Progenitor cell of endocrine pancreas (in vitro differentiated cells): ENCODE measurements at regions not wholly inside any gene's neighbourhood (a gene's known extent, or its start where the extent isn't known, plus 50 kb on each side); places are given as distances from the start of the nearest gene placed in this dataset.

Source experiments
- DNase-seq: peaks from one replicate; pipeline ENCODE4 v3.0.0; 2021; ENCODE audit warnings: low spot score; ENCODE audit not compliant: unreplicated experiment
- H3K27ac Mint-ChIP-seq: 2 replicates; pipeline ENCODE4 v1.8.0; 2021; ENCODE audit warnings: mild to moderate bottlenecking, moderate library complexity, mixed read lengths
- H3K27me3 Mint-ChIP-seq: 2 replicates; pipeline ENCODE4 v1.8.0; 2021; ENCODE audit warnings: mixed read lengths
- H3K36me3 Mint-ChIP-seq: 2 replicates; pipeline ENCODE4 v1.8.0; 2022; ENCODE audit warnings: mixed read lengths; ENCODE audit not compliant: insufficient read depth
- H3K4me1 Mint-ChIP-seq: 2 replicates; pipeline ENCODE4 v1.8.0; 2021; ENCODE audit warnings: low read depth, mixed read lengths
- H3K4me3 Mint-ChIP-seq: 2 replicates; pipeline ENCODE4 v1.8.0; 2021; ENCODE audit warnings: low read depth, mild to moderate bottlenecking, moderate library complexity, mixed read lengths
- H3K9me3 Mint-ChIP-seq: 2 replicates; pipeline ENCODE4 v1.8.0; 2021; ENCODE audit warnings: low read depth, mixed read lengths
- TF ChIP-seq, protein P1 (sequence below): fragments of 200-600 bp; sonication (generic); IDR thresholded peaks from one replicate; pipeline ENCODE4 v1.5.0; 2021; ENCODE audit warnings: antibody characterized with exemption, mild to moderate bottlenecking; ENCODE audit not compliant: unreplicated experiment

DNA sequence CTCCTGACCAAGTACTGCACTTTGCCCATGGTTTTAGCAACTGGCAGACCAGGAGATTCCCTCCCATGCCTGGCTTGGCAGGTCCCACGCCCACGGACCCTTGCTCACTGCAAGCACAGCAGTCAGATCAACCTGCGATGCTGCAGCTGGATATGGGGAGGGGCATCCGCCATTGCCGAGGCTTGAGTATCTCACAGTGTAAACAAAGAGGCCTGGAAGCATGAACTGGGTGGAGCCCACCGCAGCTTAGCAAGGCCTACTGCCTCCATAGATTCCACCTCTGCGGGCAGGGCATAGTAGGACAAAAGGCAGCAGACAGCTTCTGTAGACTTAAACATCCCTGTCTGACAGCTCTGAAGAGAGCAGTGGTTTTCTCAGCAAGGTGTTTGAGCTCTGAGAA, 479.8 kb downstream of the FUT8 start:
- H3K9me3 Mint-ChIP-seq = peaks cover 16% of the 10 kb centered on the region
- H3K4me1 Mint-ChIP-seq = no peaks in the 10 kb centered on the region
- H3K36me3 Mint-ChIP-seq = no peaks in the 10 kb centered on the region
- H3K4me3 Mint-ChIP-seq = no peak overlapping the region
- no peak for DNase-seq
- no peak overlapping the region for H3K27ac Mint-ChIP-seq
- TF ChIP-seq, protein P1, sequence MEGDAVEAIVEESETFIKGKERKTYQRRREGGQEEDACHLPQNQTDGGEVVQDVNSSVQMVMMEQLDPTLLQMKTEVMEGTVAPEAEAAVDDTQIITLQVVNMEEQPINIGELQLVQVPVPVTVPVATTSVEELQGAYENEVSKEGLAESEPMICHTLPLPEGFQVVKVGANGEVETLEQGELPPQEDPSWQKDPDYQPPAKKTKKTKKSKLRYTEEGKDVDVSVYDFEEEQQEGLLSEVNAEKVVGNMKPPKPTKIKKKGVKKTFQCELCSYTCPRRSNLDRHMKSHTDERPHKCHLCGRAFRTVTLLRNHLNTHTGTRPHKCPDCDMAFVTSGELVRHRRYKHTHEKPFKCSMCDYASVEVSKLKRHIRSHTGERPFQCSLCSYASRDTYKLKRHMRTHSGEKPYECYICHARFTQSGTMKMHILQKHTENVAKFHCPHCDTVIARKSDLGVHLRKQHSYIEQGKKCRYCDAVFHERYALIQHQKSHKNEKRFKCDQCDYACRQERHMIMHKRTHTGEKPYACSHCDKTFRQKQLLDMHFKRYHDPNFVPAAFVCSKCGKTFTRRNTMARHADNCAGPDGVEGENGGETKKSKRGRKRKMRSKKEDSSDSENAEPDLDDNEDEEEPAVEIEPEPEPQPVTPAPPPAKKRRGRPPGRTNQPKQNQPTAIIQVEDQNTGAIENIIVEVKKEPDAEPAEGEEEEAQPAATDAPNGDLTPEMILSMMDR = no peak
- no peaks in the 10 kb centered on the region for H3K27me3 Mint-ChIP-seq

DNA sequence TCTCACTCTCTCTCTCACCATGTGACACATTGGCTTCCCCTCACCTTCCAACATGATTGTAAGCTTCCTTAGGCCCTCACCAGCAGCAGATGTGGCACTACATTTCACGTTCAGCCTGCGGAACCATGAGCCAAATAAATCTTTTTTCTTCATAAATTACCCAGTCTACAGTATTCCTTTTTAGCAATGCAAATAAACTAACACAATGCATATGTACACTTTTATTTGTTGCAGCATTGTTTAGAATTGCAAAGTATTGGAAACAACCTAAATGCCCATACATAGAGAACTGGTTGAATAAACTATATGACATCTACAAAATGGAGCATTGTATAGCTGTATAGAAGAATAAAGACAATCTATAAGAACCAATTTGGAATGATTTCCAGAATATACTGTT, 487.6 kb downstream of the FUT8 start:
- Mint-ChIP-seq H3K9me3 (peaks cover 20% of the 10 kb centered on the region), H3K27ac (no peak overlapping the region), H3K4me3 (no peak overlapping the region)

DNA sequence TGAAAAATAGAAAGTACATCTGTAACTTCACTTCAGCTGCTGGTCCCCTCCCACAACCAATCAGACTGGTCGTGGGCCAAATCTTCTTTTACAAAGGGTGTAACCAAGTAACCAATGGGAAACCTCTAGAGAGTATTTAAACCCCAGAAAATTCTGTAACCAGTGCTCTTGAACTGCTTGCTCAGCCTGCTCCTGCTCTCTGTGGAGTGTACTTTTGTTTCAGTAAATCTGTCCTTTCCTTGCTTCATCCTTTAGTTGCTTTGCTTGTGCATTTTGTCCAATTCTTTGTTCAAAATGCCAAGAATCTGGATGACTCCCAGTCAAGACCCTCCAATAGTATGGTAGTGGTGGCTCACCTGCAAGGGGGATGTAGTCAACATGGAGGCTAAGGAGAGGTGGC, 489.1 kb downstream of the FUT8 start:
- H3K9me3 Mint-ChIP-seq = peaks cover 16% of the 10 kb centered on the region
- no peak overlapping the region for H3K27ac Mint-ChIP-seq
- no peak overlapping the region for H3K4me3 Mint-ChIP-seq
- H3K4me1 Mint-ChIP-seq = no peaks in the 10 kb centered on the region
- H3K27me3 Mint-ChIP-seq = no peaks in the 10 kb centered on the region
- DNase-seq = no peak
- TF ChIP-seq, protein P1 = no peak
- peaks cover 3% of the 10 kb centered on the region for H3K36me3 Mint-ChIP-seq

More for the DNA sequence above, 487.6 kb downstream of the FUT8 start:
- TF ChIP-seq, protein P1 = no peak
- no peak for DNase-seq
- no peaks in the 10 kb centered on the region for H3K27me3 Mint-ChIP-seq
- H3K36me3 Mint-ChIP-seq = peaks cover 3% of the 10 kb centered on the region
- H3K4me1 Mint-ChIP-seq = no peaks in the 10 kb centered on the region

DNA sequence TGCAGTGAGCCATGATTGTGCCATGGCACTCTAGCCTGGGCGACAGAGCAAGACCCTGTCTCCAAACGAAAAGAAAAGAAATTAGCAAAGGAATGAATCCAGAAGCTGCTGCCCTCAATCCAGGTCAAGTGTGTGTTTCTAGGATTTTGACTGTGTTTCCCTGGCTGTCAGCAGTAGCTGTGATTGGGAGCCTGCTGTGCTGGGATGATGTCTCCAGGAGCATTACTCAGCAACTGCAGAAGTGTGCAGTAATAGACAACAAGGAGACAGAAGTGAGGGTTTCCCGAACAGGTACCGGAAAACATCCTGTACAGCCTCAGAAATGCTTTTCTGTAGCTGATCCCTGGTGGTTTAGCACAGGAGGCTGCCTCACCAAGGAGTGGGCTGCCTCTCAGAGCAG, 492.5 kb downstream of the FUT8 start:
- peaks cover 3% of the 10 kb centered on the region for H3K36me3 Mint-ChIP-seq
- H3K27me3 Mint-ChIP-seq = no peaks in the 10 kb centered on the region
- H3K9me3 Mint-ChIP-seq = peaks cover 12% of the 10 kb centered on the region
- no peaks in the 10 kb centered on the region for H3K4me1 Mint-ChIP-seq
- DNase-seq = no peak
- no peak overlapping the region for H3K27ac Mint-ChIP-seq
- no peak overlapping the region for H3K4me3 Mint-ChIP-seq
- TF ChIP-seq, protein P1 = no peak

DNA sequence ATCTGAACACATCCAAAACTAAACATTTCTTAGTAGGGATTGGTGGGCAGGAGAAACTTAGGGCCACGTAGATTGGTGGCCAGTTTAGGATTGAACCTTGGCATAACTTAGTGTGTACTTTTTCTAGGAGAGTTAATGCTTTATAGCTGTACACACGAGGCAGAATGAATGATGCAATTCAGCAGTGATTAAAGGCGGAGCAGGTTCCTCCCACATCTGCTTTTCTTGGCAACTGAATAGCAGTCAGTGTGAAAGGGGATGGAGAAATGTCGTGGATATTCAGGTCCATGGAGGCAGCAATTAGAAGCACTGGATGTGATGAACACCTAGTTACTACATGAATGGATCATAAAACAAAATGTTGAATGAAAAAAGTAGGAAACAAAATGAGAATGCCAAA, 493.8 kb downstream of the FUT8 start:
- Mint-ChIP-seq H3K27me3 (no peaks in the 10 kb centered on the region), H3K4me3 (no peak overlapping the region), H3K27ac (no peak overlapping the region), H3K9me3 (peaks cover under 1% of the 10 kb centered on the region), H3K36me3 (no peaks in the 10 kb centered on the region), H3K4me1 (no peaks in the 10 kb centered on the region)
- TF ChIP-seq, protein P1 = no peak
- DNase-seq = no peak

DNA sequence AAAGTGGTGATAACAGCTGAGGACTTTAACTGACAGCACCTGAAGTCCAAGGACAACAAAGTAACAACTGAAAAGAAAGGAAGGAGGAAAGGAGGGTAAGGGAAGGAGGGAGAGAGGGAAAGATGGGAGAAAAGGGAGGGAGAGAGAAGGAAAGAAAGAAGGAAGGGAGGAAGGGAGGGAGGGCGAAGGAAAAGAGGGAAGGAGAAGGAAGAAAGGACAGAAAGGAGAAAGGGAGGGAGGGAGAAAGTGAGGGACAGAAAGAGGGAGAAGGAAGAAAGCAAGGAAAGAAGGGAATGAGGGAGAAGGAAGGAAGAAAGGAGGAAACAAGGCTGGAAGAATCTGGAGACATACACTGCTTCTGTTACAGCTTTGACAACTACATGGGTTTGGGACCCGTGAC, 494.4 kb downstream of the FUT8 start:
- TF ChIP-seq, protein P1 = no peak
- H3K36me3 Mint-ChIP-seq = no peaks in the 10 kb centered on the region
- no peak for DNase-seq
- H3K27ac Mint-ChIP-seq = no peak overlapping the region
- no peak overlapping the region for H3K4me3 Mint-ChIP-seq
- H3K4me1 Mint-ChIP-seq = no peaks in the 10 kb centered on the region
- no peaks in the 10 kb centered on the region for H3K9me3 Mint-ChIP-seq
- no peaks in the 10 kb centered on the region for H3K27me3 Mint-ChIP-seq
